Smooth muscle cell (in vitro differentiated cells): ENCODE measurements at regions not wholly inside any gene's neighbourhood (a gene's known extent, or its start where the extent isn't known, plus 50 kb on each side); places are given as distances from the start of the nearest gene placed in this dataset.

Source experiments
- DNase-seq: peaks from one replicate; lab custom pipeline; 2025; ENCODE audit not compliant: unreplicated experiment; lab: John Stamatoyannopoulos, UW
- H2AFZ ChIP-seq: fragments of 200-600 bp; sonication (generic); 2 replicates; pipeline ENCODE4 v1.6.0; 2016; ENCODE audit warnings: antibody characterized with exemption, low read depth, mild to moderate bottlenecking
- H3F3A ChIP-seq: fragments of 200-600 bp; sonication (generic); 2 replicates; pipeline ENCODE4 v1.6.0; 2017; ENCODE audit warnings: antibody characterized with exemption, low read depth
- H3K27ac ChIP-seq: fragments of 200-600 bp; sonication (generic); 2 replicates; pipeline ENCODE4 v1.5.1; 2016; ENCODE audit warnings: low read depth, mild to moderate bottlenecking
- H3K27me3 ChIP-seq: fragments of 200-600 bp; sonication (generic); 2 replicates; pipeline ENCODE4 v1.6.1; 2016; ENCODE audit warnings: low read depth, mild to moderate bottlenecking
- H3K36me3 ChIP-seq: fragments of 200-600 bp; sonication (generic); 2 replicates; pipeline ENCODE4 v1.5.1; 2016; ENCODE audit warnings: low read depth
- H3K4me1 ChIP-seq: fragments of 200-600 bp; sonication (generic); 2 replicates; pipeline ENCODE4 v1.5.1; 2016; ENCODE audit warnings: low read depth
- H3K4me2 ChIP-seq: fragments of 200-600 bp; sonication (generic); 2 replicates; pipeline ENCODE4 v1.6.0; 2016; ENCODE audit warnings: mild to moderate bottlenecking
- H3K4me3 ChIP-seq: fragments of 200-600 bp; sonication (generic); 2 replicates; pipeline ENCODE4 v1.5.1; 2016; ENCODE audit warnings: mild to moderate bottlenecking
- H3K79me2 ChIP-seq: fragments of 200-600 bp; sonication (generic); 2 replicates; pipeline ENCODE4 v1.6.0; 2016; ENCODE audit warnings: low read depth, mild to moderate bottlenecking
- H3K9ac ChIP-seq: fragments of 200-600 bp; sonication (generic); 2 replicates; pipeline ENCODE4 v1.6.0; 2016; ENCODE audit warnings: low read depth
- H3K9me3 ChIP-seq: fragments of 200-600 bp; sonication (generic); replicated peaks from 2 replicates; pipeline ENCODE4 v1.5.1; 2016; ENCODE audit warnings: low read depth
- H4K20me1 ChIP-seq: fragments of 200-600 bp; sonication (generic); 2 replicates; pipeline ENCODE4 v1.6.0; 2016; ENCODE audit warnings: low read depth
- WGBS: methylation state at CpG from one replicate; pipeline ENCODE4 v1.1.7; 2016; ENCODE audit warnings: low lambda C conversion rate; 5-methylcytosine and 5-hydroxymethylcytosine counted together
- TF ChIP-seq, protein P1 (sequence below): fragments of 200-600 bp; sonication (generic); IDR thresholded peaks from 2 replicates; pipeline ENCODE4 v1.5.1; 2017; ENCODE audit warnings: borderline replicate concordance, mild to moderate bottlenecking, antibody characterized with exemption; ENCODE audit not compliant: insufficient read depth, poor library complexity, severe bottlenecking

DNA sequence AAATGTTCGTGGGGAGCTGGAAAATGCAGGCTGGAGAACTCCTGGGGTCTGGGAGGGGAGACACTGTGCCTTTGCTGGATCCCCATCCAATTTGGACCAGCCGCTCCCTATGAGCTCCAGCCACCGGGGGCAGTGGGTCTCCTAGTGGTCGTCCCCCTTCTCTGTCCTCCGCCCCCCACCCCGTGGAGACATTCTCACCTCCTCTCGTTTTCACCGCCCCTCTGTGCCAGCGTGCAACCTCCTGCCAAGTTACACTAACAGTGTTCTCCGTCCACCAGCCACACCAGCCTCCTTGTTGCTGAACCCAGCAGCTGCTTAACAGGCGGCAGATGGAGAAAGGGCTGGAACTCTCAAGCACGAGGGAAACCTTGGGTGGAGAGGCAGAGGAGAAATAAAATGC lies 67.4 kb upstream of the SOX9 start:
- peaks cover 6% of the 10 kb centered on the region for H3K4me1 ChIP-seq
- no peaks in the 10 kb centered on the region for H3F3A ChIP-seq
- H3K9me3 ChIP-seq = no peaks in the 10 kb centered on the region
- no peaks in the 10 kb centered on the region for H4K20me1 ChIP-seq
- H3K4me3 ChIP-seq = no peak overlapping the region
- no peak for DNase-seq
- TF ChIP-seq, protein P1, sequence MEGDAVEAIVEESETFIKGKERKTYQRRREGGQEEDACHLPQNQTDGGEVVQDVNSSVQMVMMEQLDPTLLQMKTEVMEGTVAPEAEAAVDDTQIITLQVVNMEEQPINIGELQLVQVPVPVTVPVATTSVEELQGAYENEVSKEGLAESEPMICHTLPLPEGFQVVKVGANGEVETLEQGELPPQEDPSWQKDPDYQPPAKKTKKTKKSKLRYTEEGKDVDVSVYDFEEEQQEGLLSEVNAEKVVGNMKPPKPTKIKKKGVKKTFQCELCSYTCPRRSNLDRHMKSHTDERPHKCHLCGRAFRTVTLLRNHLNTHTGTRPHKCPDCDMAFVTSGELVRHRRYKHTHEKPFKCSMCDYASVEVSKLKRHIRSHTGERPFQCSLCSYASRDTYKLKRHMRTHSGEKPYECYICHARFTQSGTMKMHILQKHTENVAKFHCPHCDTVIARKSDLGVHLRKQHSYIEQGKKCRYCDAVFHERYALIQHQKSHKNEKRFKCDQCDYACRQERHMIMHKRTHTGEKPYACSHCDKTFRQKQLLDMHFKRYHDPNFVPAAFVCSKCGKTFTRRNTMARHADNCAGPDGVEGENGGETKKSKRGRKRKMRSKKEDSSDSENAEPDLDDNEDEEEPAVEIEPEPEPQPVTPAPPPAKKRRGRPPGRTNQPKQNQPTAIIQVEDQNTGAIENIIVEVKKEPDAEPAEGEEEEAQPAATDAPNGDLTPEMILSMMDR = no peak
- H3K9ac ChIP-seq = no peak overlapping the region
- no peak overlapping the region for H3K4me2 ChIP-seq
- H3K27me3 ChIP-seq = peaks cover 7% of the 10 kb centered on the region
- H3K36me3 ChIP-seq = no peaks in the 10 kb centered on the region
- no peak overlapping the region for H3K27ac ChIP-seq
- H3K79me2 ChIP-seq = no peaks in the 10 kb centered on the region
- H2AFZ ChIP-seq = no peak overlapping the region
- WGBS = 63% methylated on average over 12 of the region's 12 CpGs

DNA sequence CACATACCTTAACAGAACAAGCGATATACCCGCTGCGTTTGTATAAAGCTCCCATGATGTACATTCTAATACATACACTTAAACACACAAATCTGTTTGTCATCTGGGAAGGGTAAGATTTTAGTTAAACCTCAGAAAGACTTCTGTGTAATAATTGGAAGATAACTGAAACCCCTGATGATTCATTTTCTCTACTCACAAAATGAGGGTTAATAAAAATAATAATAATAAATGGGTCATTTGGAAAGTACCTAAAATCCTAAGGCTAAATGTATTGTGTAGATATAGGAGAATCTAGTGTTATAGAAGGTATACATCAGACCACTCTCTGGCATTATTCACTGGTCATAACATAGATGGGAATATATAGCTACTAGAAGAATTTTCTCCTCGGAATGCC lies 64.7 kb upstream of the SOX9 start:
- Histone ChIP-seq H3K27ac (no peak overlapping the region), H3K9me3 (no peaks in the 10 kb centered on the region), H3F3A (no peaks in the 10 kb centered on the region), H3K4me1 (peaks cover 6% of the 10 kb centered on the region), H3K27me3 (peaks cover 7% of the 10 kb centered on the region), H2AFZ (no peak overlapping the region), H3K79me2 (no peaks in the 10 kb centered on the region), H4K20me1 (no peaks in the 10 kb centered on the region), H3K9ac (no peak overlapping the region), H3K4me2 (no peak overlapping the region), H3K36me3 (no peaks in the 10 kb centered on the region), H3K4me3 (no peak overlapping the region)
- TF ChIP-seq, protein P1 = no peak
- WGBS = 94% methylated on average over 4 of the region's 4 CpGs
- DNase-seq = no peak

DNA sequence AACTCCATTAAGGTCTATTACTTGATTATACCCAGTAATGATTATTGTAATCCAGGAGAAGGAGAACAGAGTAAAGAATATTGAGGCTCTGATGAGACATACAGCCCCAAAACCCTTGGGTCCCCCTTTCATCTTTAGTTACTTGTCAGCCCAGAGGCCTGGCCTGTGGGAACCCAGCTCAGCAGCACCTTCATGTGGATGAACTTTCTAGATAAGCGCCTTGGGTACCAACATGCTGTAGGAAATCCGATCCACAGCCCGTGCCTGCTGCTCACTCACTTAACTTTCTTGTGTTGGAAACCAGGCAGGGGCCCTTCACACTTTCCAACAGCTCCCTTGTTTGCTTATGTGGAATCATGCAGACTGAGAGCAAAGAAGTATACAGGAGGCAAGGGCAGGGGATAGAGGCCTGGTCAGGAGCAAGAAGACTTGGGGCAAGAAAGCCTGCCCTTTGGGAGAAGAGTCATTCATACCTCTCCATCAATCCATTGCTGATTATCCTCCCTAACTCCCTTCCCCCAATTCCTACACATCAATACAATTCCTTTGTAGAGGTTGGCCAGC lies 64.0 kb upstream of the SOX9 start:
- Histone ChIP-seq H4K20me1 (no peaks in the 10 kb centered on the region), H2AFZ (no peak overlapping the region), H3K27ac (no peak overlapping the region), H3K9ac (no peak overlapping the region), H3K27me3 (peaks cover 7% of the 10 kb centered on the region), H3K9me3 (no peaks in the 10 kb centered on the region), H3K4me3 (no peak overlapping the region), H3F3A (no peaks in the 10 kb centered on the region), H3K4me1 (peaks cover 6% of the 10 kb centered on the region), H3K4me2 (no peak overlapping the region), H3K36me3 (no peaks in the 10 kb centered on the region), H3K79me2 (no peaks in the 10 kb centered on the region)
- TF ChIP-seq, protein P1 = no peak
- WGBS = 70% methylated on average over 3 of the region's 3 CpGs
- no peak for DNase-seq

DNA sequence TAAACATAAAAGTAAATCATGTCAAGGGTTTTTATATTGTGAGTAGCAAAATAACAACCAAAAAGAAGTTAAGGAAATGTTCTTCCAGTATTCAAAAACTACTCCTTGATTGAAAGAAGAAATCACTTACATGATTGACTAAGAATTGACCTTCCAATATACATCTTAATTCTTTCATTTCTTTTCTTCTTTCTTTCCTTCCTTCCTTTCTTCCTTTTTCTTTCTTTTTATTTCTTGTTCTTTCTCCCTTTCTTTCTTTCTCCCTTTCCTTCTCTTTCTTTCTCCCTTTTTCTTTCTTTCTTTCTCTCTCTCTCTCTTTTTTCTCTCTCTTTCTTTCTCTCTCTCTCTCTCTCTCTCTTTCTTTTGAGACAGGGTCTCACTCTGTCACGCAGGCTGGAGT lies 60.7 kb upstream of the SOX9 start:
- no peak overlapping the region for H3K4me3 ChIP-seq
- H3K9ac ChIP-seq = no peak overlapping the region
- no peak overlapping the region for H3K4me2 ChIP-seq
- no peaks in the 10 kb centered on the region for H3K4me1 ChIP-seq
- no peaks in the 10 kb centered on the region for H4K20me1 ChIP-seq
- WGBS = 100% methylated on average over 1 of the region's 1 CpG
- DNase-seq = no peak
- H2AFZ ChIP-seq = no peak overlapping the region
- no peak overlapping the region for H3K27ac ChIP-seq
- TF ChIP-seq, protein P1 = no peak
- no peaks in the 10 kb centered on the region for H3K9me3 ChIP-seq
- no peaks in the 10 kb centered on the region for H3F3A ChIP-seq
- H3K36me3 ChIP-seq = no peaks in the 10 kb centered on the region
- no peaks in the 10 kb centered on the region for H3K79me2 ChIP-seq
- H3K27me3 ChIP-seq = no peaks in the 10 kb centered on the region
